Fibroblast of lung (primary cell): ENCODE measurements at regions not wholly inside any gene's neighbourhood (a gene's known extent, or its start where the extent isn't known, plus 50 kb on each side); places are given as distances from the start of the nearest gene placed in this dataset.

Experiments
- CTCF ChIP-seq, 2 donors: IDR thresholded peaks in 1 of 2; conservative IDR thresholded peaks in 1 of 2; 1 replicate in 1 of 2; 2 replicates in 1 of 2; pipeline ENCODE4 v1.5.1; 2011 to 2012; ENCODE audit warnings: low read length in 2 of 2, control low read depth in 1 of 2, inconsistent platforms in 1 of 2, low read depth in 1 of 2, mild to moderate bottlenecking in 1 of 2
- EZH2 ChIP-seq: IDR thresholded peaks from 2 replicates; pipeline ENCODE4 v1.5.1; 2012; ENCODE audit warnings: low read length, control low read depth, mild to moderate bottlenecking; ENCODE audit errors: missing control alignments

DNA sequence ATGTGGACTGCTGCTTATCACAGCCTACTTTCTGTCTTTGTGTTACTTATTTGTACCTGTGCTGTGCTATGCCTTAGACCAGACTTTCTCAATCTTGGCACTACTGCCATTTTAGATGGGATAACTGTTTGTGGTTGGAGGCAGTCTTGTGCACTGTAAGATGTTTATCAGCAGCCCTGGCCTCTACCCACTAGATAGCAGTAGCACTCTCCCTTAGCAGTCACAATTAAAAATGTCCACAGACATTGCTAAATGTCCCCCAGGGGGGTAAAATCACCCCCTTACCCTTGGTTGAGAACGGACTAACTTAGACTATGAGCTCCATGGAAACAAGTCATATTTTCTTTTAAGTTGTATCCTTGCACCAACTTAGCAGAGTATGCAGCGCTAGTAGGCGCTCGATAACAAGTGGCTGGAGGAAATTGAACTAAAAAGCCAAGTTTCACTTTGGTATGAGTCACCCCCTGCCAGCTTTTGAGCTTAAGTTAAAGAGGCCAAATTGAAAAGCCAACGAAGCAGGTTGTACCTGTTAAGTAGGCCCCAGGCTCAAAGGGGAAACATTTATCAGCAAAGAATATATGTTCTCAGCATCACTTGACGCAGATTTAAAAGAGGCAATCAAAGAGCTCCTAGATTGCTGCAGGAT is 304.8 kb upstream of the SORL1-AS1 start:
- TF ChIP-seq CTCF (conservative IDR thresholded peaks at IDR 0.05 in 1 of 2, IDR thresholded peaks at IDR 0.05 in 1 of 2; ENCODE audit: low read depth in 1 of 2, low read length in 2 of 2) = peak in 1 of 2 donors; percentile 2
- no peak for TF ChIP-seq EZH2
